SU-DHL-6 (cell line): ENCODE measurements at regions not wholly inside any gene's neighbourhood (a gene's known extent, or its start where the extent isn't known, plus 50 kb on each side); places are given as distances from the start of the nearest gene placed in this dataset.

Experiments used
- H2AFZ ChIP-seq: fragments of 200-600 bp; sonication (generic); 2 replicates; pipeline ENCODE4 v1.6.1; 2014; ENCODE audit warnings: low read depth, mild to moderate bottlenecking, moderate library complexity, mixed read lengths, antibody characterized with exemption, low read length; ENCODE audit not compliant: severe bottlenecking
- H3F3A ChIP-seq: fragments of 200-600 bp; shearing (Covaris generic); 2 replicates; pipeline ENCODE4 v1.6.0; 2016; ENCODE audit warnings: antibody characterized with exemption, mild to moderate bottlenecking; ENCODE audit not compliant: insufficient read depth
- H3K27ac ChIP-seq: fragments of 200-600 bp; sonication (generic); 2 replicates; pipeline ENCODE4 v1.5.1; 2016; ENCODE audit warnings: low read depth, mild to moderate bottlenecking, low read length, moderate library complexity, mixed read lengths
- H3K27me3 ChIP-seq: fragments of 200-600 bp; sonication (generic), shearing (Covaris generic); 2 replicates; pipeline ENCODE4 v1.6.0; 2014; ENCODE audit warnings: mild to moderate bottlenecking, low read length
- H3K36me3 ChIP-seq: fragments of 200-600 bp; sonication (generic); 2 replicates; pipeline ENCODE4 v1.6.1; 2014; ENCODE audit warnings: mild to moderate bottlenecking, low read length, mixed read lengths
- H3K4me2 ChIP-seq: fragments of 300-600, 200-600 bp; shearing (Covaris generic), sonication (generic); 2 replicates; pipeline ENCODE4 v1.6.0; 2014; ENCODE audit warnings: low read length, low read depth, mild to moderate bottlenecking; ENCODE audit not compliant: poor library complexity, severe bottlenecking
- H3K4me3 ChIP-seq: fragments of 200-600 bp; sonication (generic); 2 replicates; pipeline ENCODE4 v1.5.1; 2014; ENCODE audit warnings: antibody characterized with exemption, low read length, mild to moderate bottlenecking, mixed read lengths; ENCODE audit not compliant: insufficient read depth, poor library complexity, severe bottlenecking
- H3K79me2 ChIP-seq: fragments of 200-600 bp; sonication (generic); 2 replicates; pipeline ENCODE4 v1.6.1; 2014; ENCODE audit warnings: mild to moderate bottlenecking, low read length, moderate library complexity; ENCODE audit not compliant: insufficient read depth
- H3K9ac ChIP-seq: fragments of 200-600 bp; sonication (generic); 2 replicates; pipeline ENCODE4 v1.7.0; 2014; ENCODE audit warnings: mild to moderate bottlenecking, low read length
- H3K9me2 ChIP-seq: fragments of 200-600 bp; sonication (generic); replicated peaks from 2 replicates; pipeline ENCODE4 v1.6.1; 2014; ENCODE audit warnings: low read length; ENCODE audit not compliant: insufficient read depth
- H3K9me3 ChIP-seq: fragments of 200-600 bp; sonication (generic); 2 replicates; pipeline ENCODE4 v1.6.1; 2014; ENCODE audit warnings: low read length, mixed read lengths; ENCODE audit not compliant: insufficient read depth
- H4K20me1 ChIP-seq: fragments of 200-600 bp; sonication (generic); 2 replicates; pipeline ENCODE4 v1.6.1; 2014; ENCODE audit warnings: low read depth, mild to moderate bottlenecking, antibody characterized with exemption, low read length, moderate library complexity, mixed read lengths
- EZH2phosphoT487 ChIP-seq: fragments of 200-600 bp; sonication (generic), shearing (Covaris generic); conservative IDR thresholded peaks from 2 replicates; pipeline ENCODE4 v1.6.1; 2018; ENCODE audit warnings: mild to moderate bottlenecking, antibody characterized with exemption, low read length, moderate library complexity, mixed read lengths
- TF ChIP-seq, protein P1 (sequence below): fragments of 200-600 bp; sonication (generic); IDR thresholded peaks from one replicate; pipeline ENCODE4 v1.5.1; 2017; ENCODE audit warnings: antibody characterized with exemption, mild to moderate bottlenecking, low read length, moderate library complexity; ENCODE audit not compliant: insufficient read depth, poor library complexity, severe bottlenecking

DNA sequence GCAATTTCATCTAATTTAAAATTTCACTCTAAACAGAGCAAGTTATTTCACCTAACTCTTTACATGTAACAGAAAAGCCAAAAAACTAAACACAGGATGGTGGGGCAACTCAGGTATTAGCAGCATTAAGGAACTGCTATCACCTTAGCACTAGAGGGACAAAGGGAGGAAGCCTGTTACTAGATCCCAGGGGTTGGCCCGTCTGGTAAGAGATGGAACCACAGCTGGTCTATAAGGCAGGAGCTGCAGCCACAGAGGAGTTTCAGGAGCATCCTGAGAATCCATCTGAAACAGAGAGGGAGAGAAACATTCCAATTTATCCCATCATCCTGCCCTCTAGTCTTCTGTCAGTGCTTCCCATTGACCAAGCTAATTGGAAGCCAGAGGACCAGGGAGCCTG, 300.3 kb downstream of the MRPS30 start:
- Histone ChIP-seq H3K36me3 (no peaks in the 10 kb centered on the region), H3K9me3 (no peaks in the 10 kb centered on the region), H2AFZ (no peak overlapping the region), H3K4me2 (no peak overlapping the region), H3K4me3 (no peak overlapping the region), H3K9ac (no peak overlapping the region), H3K27ac (no peak overlapping the region), H3K79me2 (no peaks in the 10 kb centered on the region), H3K27me3 (no peaks in the 10 kb centered on the region), H3K9me2 (no peaks in the 10 kb centered on the region), H4K20me1 (no peaks in the 10 kb centered on the region), H3F3A (no peaks in the 10 kb centered on the region)
- TF ChIP-seq, protein P1, sequence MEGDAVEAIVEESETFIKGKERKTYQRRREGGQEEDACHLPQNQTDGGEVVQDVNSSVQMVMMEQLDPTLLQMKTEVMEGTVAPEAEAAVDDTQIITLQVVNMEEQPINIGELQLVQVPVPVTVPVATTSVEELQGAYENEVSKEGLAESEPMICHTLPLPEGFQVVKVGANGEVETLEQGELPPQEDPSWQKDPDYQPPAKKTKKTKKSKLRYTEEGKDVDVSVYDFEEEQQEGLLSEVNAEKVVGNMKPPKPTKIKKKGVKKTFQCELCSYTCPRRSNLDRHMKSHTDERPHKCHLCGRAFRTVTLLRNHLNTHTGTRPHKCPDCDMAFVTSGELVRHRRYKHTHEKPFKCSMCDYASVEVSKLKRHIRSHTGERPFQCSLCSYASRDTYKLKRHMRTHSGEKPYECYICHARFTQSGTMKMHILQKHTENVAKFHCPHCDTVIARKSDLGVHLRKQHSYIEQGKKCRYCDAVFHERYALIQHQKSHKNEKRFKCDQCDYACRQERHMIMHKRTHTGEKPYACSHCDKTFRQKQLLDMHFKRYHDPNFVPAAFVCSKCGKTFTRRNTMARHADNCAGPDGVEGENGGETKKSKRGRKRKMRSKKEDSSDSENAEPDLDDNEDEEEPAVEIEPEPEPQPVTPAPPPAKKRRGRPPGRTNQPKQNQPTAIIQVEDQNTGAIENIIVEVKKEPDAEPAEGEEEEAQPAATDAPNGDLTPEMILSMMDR, result no peak
- TF ChIP-seq EZH2phosphoT487, result no peak

DNA sequence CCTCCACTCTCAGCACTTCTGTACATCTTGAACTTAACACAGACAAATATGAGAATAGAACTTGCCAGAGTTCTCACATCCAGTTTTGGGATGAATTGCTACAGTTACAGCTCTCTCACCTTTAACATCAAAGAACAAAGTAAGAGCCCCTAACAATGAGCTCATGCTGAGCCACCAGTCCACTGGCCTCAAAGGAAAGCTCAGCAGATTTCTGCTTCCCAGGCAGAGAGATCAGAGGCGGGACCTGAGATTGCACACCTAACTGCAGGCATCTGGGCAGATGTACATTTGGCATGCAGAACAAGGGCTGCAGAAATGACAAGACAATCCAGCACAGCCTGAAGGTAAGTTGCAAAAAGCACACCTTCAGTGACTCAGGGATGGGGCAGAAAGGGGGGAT, 300.9 kb downstream of the MRPS30 start:
- Histone ChIP-seq H3K9me3 (no peaks in the 10 kb centered on the region), H4K20me1 (no peaks in the 10 kb centered on the region), H3K4me2 (no peak overlapping the region), H3K27me3 (no peaks in the 10 kb centered on the region), H3K4me3 (no peak overlapping the region), H3K9ac (no peak overlapping the region), H3K27ac (no peak overlapping the region), H3K79me2 (no peaks in the 10 kb centered on the region), H3F3A (no peaks in the 10 kb centered on the region), H2AFZ (no peak overlapping the region), H3K9me2 (no peaks in the 10 kb centered on the region), H3K36me3 (no peaks in the 10 kb centered on the region)
- no peak for TF ChIP-seq EZH2phosphoT487
- TF ChIP-seq, protein P1, result no peak

DNA sequence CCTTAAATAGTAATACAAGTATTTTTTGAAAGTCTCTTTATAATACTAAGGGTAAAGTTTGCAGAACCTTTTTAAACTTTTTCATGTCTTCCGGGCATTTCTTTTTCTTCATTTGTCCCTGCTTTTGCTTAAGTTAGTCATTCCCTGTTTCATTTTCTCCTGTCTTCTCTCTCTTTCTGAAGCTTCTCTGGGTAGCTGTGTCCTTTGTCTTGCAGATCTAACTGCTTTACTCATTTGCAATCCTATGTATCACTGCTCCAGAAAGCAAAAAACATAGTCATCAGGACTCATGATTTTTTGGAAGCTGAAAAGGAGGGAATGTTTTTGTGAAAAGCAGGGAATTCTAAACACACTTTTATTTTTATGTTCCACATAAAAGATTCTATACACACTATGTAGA, 301.7 kb downstream of the MRPS30 start:
- TF ChIP-seq EZH2phosphoT487, result no peak
- TF ChIP-seq, protein P1, result no peak
- H3K27ac ChIP-seq, result no peak overlapping the region
- H4K20me1 ChIP-seq, result no peaks in the 10 kb centered on the region
- no peaks in the 10 kb centered on the region for H3F3A ChIP-seq
- no peak overlapping the region for H3K4me2 ChIP-seq
- no peaks in the 10 kb centered on the region for H3K9me3 ChIP-seq
- no peak overlapping the region for H2AFZ ChIP-seq
- no peaks in the 10 kb centered on the region for H3K79me2 ChIP-seq
- H3K4me3 ChIP-seq, result no peak overlapping the region
- no peaks in the 10 kb centered on the region for H3K36me3 ChIP-seq
- no peaks in the 10 kb centered on the region for H3K9me2 ChIP-seq
- H3K27me3 ChIP-seq, result no peaks in the 10 kb centered on the region
- no peak overlapping the region for H3K9ac ChIP-seq
